HEK293 (cell line): ENCODE measurements at regions not wholly inside any gene's neighbourhood (a gene's known extent, or its start where the extent isn't known, plus 50 kb on each side); places are given as distances from the start of the nearest gene placed in this dataset.

Experiments
- CTCF ChIA-PET: fragments of 350-600 bp; formaldehyde crosslinking; extraction: SDS; loops from one replicate; lab custom pipeline; 2021; ENCODE audit warnings: antibody characterized with exemption; lab: Yijun Ruan, JAX
- POLR2A ChIA-PET: fragments of 300-600 bp; formaldehyde crosslinking; extraction: SDS; loops from one replicate; lab custom pipeline; 2020; ENCODE audit warnings: antibody characterized with exemption, inconsistent platforms; lab: Yijun Ruan, JAX
- H3K27ac ChIP-seq: fragments of 200-500 bp; sonication (Bioruptor generic); 2 replicates; pipeline ENCODE4 v1.5.1; 2014; ENCODE audit warnings: low read depth, low read length, control low read depth, inconsistent platforms; ENCODE audit errors: extremely low read depth
- H3K36me3 ChIP-seq, 2 experiments: fragments of 200-500 bp in 1 of 2; sonication (Bioruptor generic) in 1 of 2; 1 replicate in 1 of 2; 2 replicates in 1 of 2; pipeline ENCODE4 v1.5.1; 2014 to 2017; ENCODE audit warnings: inconsistent platforms in 2 of 2, low read length in 2 of 2; ENCODE audit not compliant: control insufficient read depth in 2 of 2, insufficient read depth in 1 of 2
- H3K4me1 ChIP-seq: fragments of 200-500 bp; sonication (Bioruptor generic); 2 replicates; pipeline ENCODE4 v1.5.1; 2014; ENCODE audit warnings: mild to moderate bottlenecking, low read length, inconsistent platforms; ENCODE audit not compliant: control insufficient read depth, insufficient read depth
- H3K4me3 ChIP-seq: 2 replicates; pipeline ENCODE4 v1.5.1; 2011; ENCODE audit warnings: low read depth, mild to moderate bottlenecking, control low read depth, low read length, moderate library complexity
- H3K9me3 ChIP-seq: fragments of 200-500 bp; sonication (Bioruptor generic); 2 replicates; pipeline ENCODE4 v1.5.1; 2014; ENCODE audit warnings: low read depth, low read length, inconsistent platforms; ENCODE audit not compliant: control insufficient read depth, insufficient read depth
- GLIS2 ChIP-seq: fragments of 450-650 bp; formaldehyde crosslinking; IDR thresholded peaks from 2 replicates; pipeline ENCODE4 v1.5.1; 2016; ENCODE audit warnings: missing biosample characterization, missing genetic modification characterization
- KLF1 ChIP-seq: fragments of 450-650 bp; formaldehyde crosslinking; IDR thresholded peaks from 2 replicates; pipeline ENCODE4 v1.5.1; 2016; ENCODE audit warnings: missing biosample characterization, missing genetic modification characterization
- KLF7 ChIP-seq: fragments of 450-650 bp; formaldehyde crosslinking; IDR thresholded peaks from 2 replicates; pipeline ENCODE4 v1.5.1; 2016; ENCODE audit warnings: missing biosample characterization, missing genetic modification characterization, borderline replicate concordance
- MYNN ChIP-seq: fragments of 450-650 bp; formaldehyde crosslinking; IDR thresholded peaks from 2 replicates; pipeline ENCODE4 v1.5.1; 2016; ENCODE audit warnings: missing biosample characterization, missing genetic modification characterization, borderline replicate concordance
- OSR2 ChIP-seq: fragments of 450-650 bp; formaldehyde crosslinking; IDR thresholded peaks from 2 replicates; pipeline ENCODE4 v1.5.1; 2016; ENCODE audit warnings: missing biosample characterization, missing genetic modification characterization
- OVOL3 ChIP-seq: fragments of 450-650 bp; formaldehyde crosslinking; IDR thresholded peaks from 2 replicates; pipeline ENCODE4 v1.5.1; 2016; ENCODE audit warnings: missing biosample characterization, missing genetic modification characterization
- YY1 ChIP-seq: fragments of 450-650 bp; formaldehyde crosslinking; IDR thresholded peaks from 2 replicates; pipeline ENCODE4 v1.5.1; 2018; ENCODE audit warnings: missing biosample characterization, missing genetic modification characterization
- YY2 ChIP-seq: fragments of 450-650 bp; formaldehyde crosslinking; IDR thresholded peaks from 2 replicates; pipeline ENCODE4 v1.5.1; 2016; ENCODE audit warnings: missing biosample characterization, missing genetic modification characterization
- ZFP3 ChIP-seq: fragments of 450-650 bp; formaldehyde crosslinking; IDR thresholded peaks from 2 replicates; pipeline ENCODE4 v1.5.1; 2016; ENCODE audit warnings: low read depth, missing biosample characterization, missing genetic modification characterization
- ZIC2 ChIP-seq: fragments of 450-650 bp; formaldehyde crosslinking; IDR thresholded peaks from 2 replicates; pipeline ENCODE4 v1.5.1; 2016; ENCODE audit warnings: missing biosample characterization, missing genetic modification characterization
- ZNF112 ChIP-seq: fragments of 450-650 bp; formaldehyde crosslinking; IDR thresholded peaks from 2 replicates; pipeline ENCODE4 v1.5.0; 2017; ENCODE audit warnings: missing biosample characterization, missing genetic modification characterization
- ZNF133 ChIP-seq: fragments of 450-650 bp; formaldehyde crosslinking; IDR thresholded peaks from 2 replicates; pipeline ENCODE4 v1.5.1; 2016; ENCODE audit warnings: missing biosample characterization, missing genetic modification characterization
- ZNF138 ChIP-seq: fragments of 450-650 bp; formaldehyde crosslinking; IDR thresholded peaks from 2 replicates; pipeline ENCODE4 v1.5.1; 2016; ENCODE audit warnings: missing biosample characterization, missing genetic modification characterization, borderline replicate concordance
- ZNF169 ChIP-seq: fragments of 450-650 bp; formaldehyde crosslinking; IDR thresholded peaks from 2 replicates; pipeline ENCODE4 v1.5.1; 2016; ENCODE audit warnings: missing biosample characterization, missing genetic modification characterization
- ZNF510 ChIP-seq: fragments of 450-650 bp; formaldehyde crosslinking; IDR thresholded peaks from 2 replicates; pipeline ENCODE4 v1.5.1; 2018; ENCODE audit warnings: mild to moderate bottlenecking, missing genetic modification characterization, missing biosample characterization; ENCODE audit not compliant: insufficient replicate concordance
- ZNF585B ChIP-seq: fragments of 450-650 bp; formaldehyde crosslinking; IDR thresholded peaks from 2 replicates; pipeline ENCODE4 v1.5.1; 2016; ENCODE audit warnings: missing biosample characterization, missing genetic modification characterization
- ZNF654 ChIP-seq: fragments of 450-650 bp; formaldehyde crosslinking; IDR thresholded peaks from 2 replicates; pipeline ENCODE4 v1.5.1; 2016; ENCODE audit warnings: low read depth, missing biosample characterization, missing genetic modification characterization
- ZNF658 ChIP-seq: fragments of 450-650 bp; formaldehyde crosslinking; IDR thresholded peaks from 2 replicates; pipeline ENCODE4; 2016; ENCODE audit warnings: missing biosample characterization, missing genetic modification characterization
- ZNF660 ChIP-seq: fragments of 450-650 bp; IDR thresholded peaks from 2 replicates; pipeline ENCODE4 v1.5.1; 2018; ENCODE audit warnings: missing biosample characterization, mild to moderate bottlenecking, missing genetic modification characterization
- TF ChIP-seq, protein P1 (sequence below): sonication (generic); formaldehyde crosslinking; IDR thresholded peaks from 2 replicates; pipeline ENCODE4 v1.8.1; 2022; ENCODE audit warnings: mild to moderate bottlenecking, moderate library complexity, missing genetic modification reagents

GRCh38 chr18:75735291-75735690, 307.8 kb upstream of the SMIM21 start:
- no peak for TF ChIP-seq ZFP3 (tag by site-specific recombination)
- TF ChIP-seq ZNF660 (tag by site-specific recombination), result no peak
- TF ChIP-seq ZNF138 (tag by site-specific recombination), result no peak
- TF ChIP-seq KLF1 (tag by site-specific recombination), result no peak
- TF ChIP-seq, all 188 proteins: peak for 0
- no peaks in the 10 kb centered on the region for H3K4me1 ChIP-seq
- H3K9me3 ChIP-seq, result no peaks in the 10 kb centered on the region
- ChIA-PET CTCF (no interaction called here), POLR2A (no interaction called here)
- H3K4me3 ChIP-seq, result no peak overlapping the region
- H3K27ac ChIP-seq, result no peak overlapping the region
- H3K36me3 ChIP-seq, result no peaks in the 10 kb centered on the region

DNA sequence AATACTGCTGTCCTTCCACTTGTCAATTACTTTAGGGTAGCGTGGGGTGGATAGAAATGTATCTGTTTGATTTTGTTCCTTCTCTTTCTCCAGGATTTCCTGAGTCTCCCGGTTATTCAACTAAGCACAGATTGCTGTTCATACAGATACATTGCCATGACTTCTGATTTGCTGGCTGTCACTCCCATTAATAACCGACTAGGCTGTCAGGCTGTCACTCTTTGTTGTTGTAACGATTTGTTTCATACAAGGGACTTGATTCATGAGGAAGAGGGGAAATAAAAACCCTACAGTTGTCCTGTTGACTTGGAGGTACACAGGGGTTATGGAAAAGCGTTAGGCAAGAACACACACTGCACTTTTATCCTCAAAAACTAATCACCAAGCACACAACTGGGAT, 302.7 kb upstream of the SMIM21 start:
- TF ChIP-seq OVOL3 (no peak), ZNF658 (tag by site-specific recombination) (no peak), YY1 (tag by site-specific recombination) (no peak), ZNF510 (tag by site-specific recombination) (no peak)
- TF ChIP-seq, all 188 proteins: peak for 0
- no peak overlapping the region for H3K4me3 ChIP-seq
- ChIA-PET CTCF (no interaction called here), POLR2A (no interaction called here)
- no peaks in the 10 kb centered on the region for H3K4me1 ChIP-seq
- no peaks in the 10 kb centered on the region for H3K9me3 ChIP-seq
- H3K27ac ChIP-seq, result no peak overlapping the region
- no peaks in the 10 kb centered on the region for H3K36me3 ChIP-seq

DNA sequence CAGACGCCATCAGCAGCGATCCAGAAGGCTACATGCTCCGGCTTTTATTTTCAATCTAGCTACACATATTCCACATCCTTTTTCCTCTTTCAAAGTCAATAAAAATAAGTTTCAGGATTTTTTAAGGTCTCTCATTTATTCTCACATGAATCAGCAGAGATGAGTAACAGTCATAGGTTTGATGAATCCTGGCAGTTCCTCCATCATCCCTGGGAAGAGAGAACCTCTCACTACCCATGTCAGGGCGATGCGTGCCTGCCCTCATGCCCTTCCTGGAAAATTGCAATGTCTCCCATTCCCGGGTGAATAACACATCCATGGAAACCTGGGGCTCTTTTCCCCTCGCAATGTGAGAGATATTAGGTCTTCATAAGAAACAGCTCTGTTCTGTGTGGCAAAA, 301.1 kb upstream of the SMIM21 start:
- Histone ChIP-seq H3K4me1 (no peaks in the 10 kb centered on the region), H3K27ac (no peak overlapping the region), H3K36me3 (no peaks in the 10 kb centered on the region), H3K4me3 (no peak overlapping the region), H3K9me3 (no peaks in the 10 kb centered on the region)
- POLR2A ChIA-PET, result no interaction called here
- TF ChIP-seq OSR2 (tag by site-specific recombination) (no peak), ZNF133 (no peak), YY2 (tag by site-specific recombination) (no peak), ZIC2 (tag by site-specific recombination) (no peak), ZNF112 (tag by site-specific recombination) (no peak), ZNF585B (tag by site-specific recombination) (no peak)
- TF ChIP-seq, protein P1, sequence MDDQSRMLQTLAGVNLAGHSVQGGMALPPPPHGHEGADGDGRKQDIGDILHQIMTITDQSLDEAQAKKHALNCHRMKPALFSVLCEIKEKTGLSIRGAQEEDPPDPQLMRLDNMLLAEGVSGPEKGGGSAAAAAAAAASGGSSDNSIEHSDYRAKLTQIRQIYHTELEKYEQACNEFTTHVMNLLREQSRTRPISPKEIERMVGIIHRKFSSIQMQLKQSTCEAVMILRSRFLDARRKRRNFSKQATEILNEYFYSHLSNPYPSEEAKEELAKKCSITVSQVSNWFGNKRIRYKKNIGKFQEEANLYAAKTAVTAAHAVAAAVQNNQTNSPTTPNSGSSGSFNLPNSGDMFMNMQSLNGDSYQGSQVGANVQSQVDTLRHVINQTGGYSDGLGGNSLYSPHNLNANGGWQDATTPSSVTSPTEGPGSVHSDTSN (CRISPR knock-in tag), result no peak
- CTCF ChIA-PET, result interaction anchor here (0.5 to 1.8 kb wide), 3 partner anchors 91 to 248 kb away, joined by 3 to 7 read pairs (median 3); no protein-coding TSS in a partner anchor

DNA sequence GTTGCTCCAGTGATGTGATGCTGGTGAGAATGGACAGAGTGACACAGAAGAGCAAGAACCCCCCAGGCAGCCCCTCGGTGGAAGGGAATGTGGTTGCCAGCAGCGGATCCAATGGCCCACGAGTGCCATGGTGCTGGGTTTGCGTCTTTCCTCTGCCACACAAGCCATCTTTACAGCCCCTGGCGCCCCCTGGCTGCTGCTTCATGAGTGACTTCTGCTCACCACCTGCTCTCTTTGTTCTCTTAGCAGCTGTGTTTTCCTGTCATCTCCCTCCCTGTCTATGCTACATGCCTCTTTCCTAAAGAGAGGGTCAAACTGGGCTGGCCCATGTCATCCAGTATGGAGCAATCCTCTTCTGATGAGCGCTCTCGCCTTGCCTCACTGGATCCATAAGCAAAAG, 300.0 kb upstream of the SMIM21 start:
- ChIA-PET POLR2A (no interaction called here), CTCF (interaction anchor here (0.6 to 1.9 kb wide), 8 partner anchors 17 to 1074 kb away, joined by 3 to 12 read pairs (median 5); no protein-coding TSS in a partner anchor)
- Histone ChIP-seq H3K36me3 (no peaks in the 10 kb centered on the region), H3K9me3 (no peaks in the 10 kb centered on the region), H3K4me3 (no peak overlapping the region), H3K4me1 (no peaks in the 10 kb centered on the region), H3K27ac (no peak overlapping the region)
- no peak for TF ChIP-seq GLIS2 (tag by site-specific recombination)
- TF ChIP-seq ZNF654 (tag by site-specific recombination), result peak; percentile 24
- no peak for TF ChIP-seq KLF7 (tag by site-specific recombination)
- no peak for TF ChIP-seq MYNN
- TF ChIP-seq ZNF169, result no peak
